ENCODE measurements at regions not wholly inside any gene's neighbourhood (a gene's known extent, or its start where the extent isn't known, plus 50 kb on each side); places are given as distances from the start of the nearest gene placed in this dataset.

GRCh38 chr2:217656316-217656715, 346.5 kb downstream of the TNS1 start:
- WGBS, 3 donors: 80 to 99% (median 92%) methylated on average over 3 of the region's 3 CpGs
- H3K4me1 ChIP-seq: no peaks in the 10 kb centered on the region
- no peak overlapping the region for H3K4me3 ChIP-seq
- no peak for TF ChIP-seq CTCF (IDR thresholded peaks at IDR 0.05)
- H3K27me3 ChIP-seq (ENCODE audit: insufficient read depth in 3 of 3, low read length in 2 of 3): no peaks in the 10 kb centered on the region
- no peak overlapping the region for H3K27ac ChIP-seq
- no peak for ATAC-seq
- H3K9me3 ChIP-seq: no peaks in the 10 kb centered on the region
- no peaks in the 10 kb centered on the region for H3K36me3 ChIP-seq (ENCODE audit: insufficient read depth in 1 of 2, low read depth in 1 of 2)
- intact Hi-C loops (cut with DNase I): no loop called here
- DNase-seq: no peak

- WGBS, 3 donors: 64 to 82% (median 67%) methylated on average over 1 of the region's 1 CpG
- peak in 1 of 4 donors; percentile 30 for ATAC-seq
These were observed 347.1 kb downstream of the TNS1 start for GRCh38 chr2:217655651-217656050.

GRCh38 chr2:217654168-217654567, 348.6 kb downstream of the TNS1 start:
- no peaks in the 10 kb centered on the region for H3K36me3 ChIP-seq (ENCODE audit: insufficient read depth in 1 of 2, low read depth in 1 of 2)
- DNase-seq: no peak
- ATAC-seq: no peak
- intact Hi-C loops (cut with DNase I): loop anchor here in 1 of 2 donors (5.0 kb wide), 1 partner anchor 58 kb away; no protein-coding TSS in a partner anchor
- no peaks in the 10 kb centered on the region for H3K4me1 ChIP-seq
- no peak for TF ChIP-seq CTCF (IDR thresholded peaks at IDR 0.05)
- no peaks in the 10 kb centered on the region for H3K27me3 ChIP-seq (ENCODE audit: insufficient read depth in 3 of 3, low read length in 2 of 3)
- no peaks in the 10 kb centered on the region for H3K9me3 ChIP-seq
- H3K27ac ChIP-seq: no peak overlapping the region
- 80 to 87% (median 82%) methylated on average over 4 of the region's 4 CpGs for WGBS, 3 donors
- no peak overlapping the region for H3K4me3 ChIP-seq

More at GRCh38 chr2:217655651-217656050, 347.1 kb downstream of the TNS1 start:
- H3K4me3 ChIP-seq: no peak overlapping the region
- no peaks in the 10 kb centered on the region for H3K9me3 ChIP-seq
- no peak for DNase-seq
- intact Hi-C loops (cut with DNase I): no loop called here
- H3K27me3 ChIP-seq (ENCODE audit: insufficient read depth in 3 of 3, low read length in 2 of 3): no peaks in the 10 kb centered on the region
- TF ChIP-seq CTCF (IDR thresholded peaks at IDR 0.05): no peak
- H3K36me3 ChIP-seq (ENCODE audit: insufficient read depth in 1 of 2, low read depth in 1 of 2): no peaks in the 10 kb centered on the region
- H3K27ac ChIP-seq: no peak overlapping the region
- no peaks in the 10 kb centered on the region for H3K4me1 ChIP-seq

GRCh38 chr2:217652761-217653639, 349.8 kb downstream of the TNS1 start:
- Histone ChIP-seq H3K36me3 (ENCODE audit: insufficient read depth in 1 of 2, low read depth in 1 of 2) (no peaks in the 10 kb centered on the region), H3K27me3 (ENCODE audit: insufficient read depth in 3 of 3, low read length in 2 of 3) (no peaks in the 10 kb centered on the region), H3K27ac (no peak overlapping the region), H3K4me1 (no peaks in the 10 kb centered on the region), H3K4me3 (no peak overlapping the region), H3K9me3 (no peaks in the 10 kb centered on the region)
- DNase-seq (peak; percentile 64 to 76), ATAC-seq (peak; percentile 64 to 82 (median 73))
- TF ChIP-seq CTCF (IDR thresholded peaks at IDR 0.05): no peak
- 25 to 37% (median 28%) methylated on average over 7 of the region's 7 CpGs for WGBS, 3 donors
- intact Hi-C loops (cut with DNase I): loop anchor here in 1 of 2 donors (5.0 kb wide), 1 partner anchor 59 kb away; no protein-coding TSS in a partner anchor

All from psoas muscle (tissue), 7 donors.